Fibroblast of lung (primary cell): ENCODE measurements at regions not wholly inside any gene's neighbourhood (a gene's known extent, or its start where the extent isn't known, plus 50 kb on each side); places are given as distances from the start of the nearest gene placed in this dataset.

Experiments used
- EZH2 ChIP-seq: IDR thresholded peaks from 2 replicates; pipeline ENCODE4 v1.5.1; 2012; ENCODE audit warnings: low read length, control low read depth, mild to moderate bottlenecking; ENCODE audit errors: missing control alignments
- TF ChIP-seq, protein P1 (sequence below), 2 donors: IDR thresholded peaks in 1 of 2; conservative IDR thresholded peaks in 1 of 2; 1 replicate in 1 of 2; 2 replicates in 1 of 2; pipeline ENCODE4 v1.5.1; 2011 to 2012; ENCODE audit warnings: low read length in 2 of 2, control low read depth in 1 of 2, inconsistent platforms in 1 of 2, low read depth in 1 of 2, mild to moderate bottlenecking in 1 of 2

DNA sequence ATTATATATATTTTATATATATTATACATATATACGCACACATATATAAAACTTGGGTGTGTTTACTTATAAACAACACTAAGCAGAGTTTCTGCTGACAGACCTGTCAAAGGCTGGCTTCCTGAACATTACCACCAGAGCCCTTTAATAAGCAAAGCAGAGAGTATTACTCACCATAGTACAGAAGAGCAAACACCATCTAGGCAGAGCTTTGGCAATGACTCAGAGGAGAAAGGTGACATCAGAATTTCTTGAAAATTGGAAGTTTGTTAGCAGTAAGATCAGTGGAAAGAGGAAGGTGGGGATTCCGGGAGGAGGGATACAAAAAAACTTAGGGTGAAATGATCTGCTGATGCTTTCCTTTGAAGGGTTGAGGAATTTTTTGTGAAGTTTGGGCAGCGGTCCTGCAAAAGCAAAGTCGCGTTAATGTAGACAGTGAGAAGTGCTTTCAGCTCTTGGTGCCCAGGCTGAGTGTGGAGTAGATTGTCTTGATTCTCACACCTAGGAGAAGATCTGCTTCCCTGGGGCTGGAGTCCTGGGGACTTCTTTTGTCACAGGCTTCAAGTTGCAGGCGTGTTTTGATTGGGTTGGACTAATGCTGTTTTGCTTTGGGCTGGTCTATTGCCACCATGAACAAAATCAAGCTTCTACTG lies 109.6 kb upstream of the BACH2 start:
- TF ChIP-seq, protein P1, sequence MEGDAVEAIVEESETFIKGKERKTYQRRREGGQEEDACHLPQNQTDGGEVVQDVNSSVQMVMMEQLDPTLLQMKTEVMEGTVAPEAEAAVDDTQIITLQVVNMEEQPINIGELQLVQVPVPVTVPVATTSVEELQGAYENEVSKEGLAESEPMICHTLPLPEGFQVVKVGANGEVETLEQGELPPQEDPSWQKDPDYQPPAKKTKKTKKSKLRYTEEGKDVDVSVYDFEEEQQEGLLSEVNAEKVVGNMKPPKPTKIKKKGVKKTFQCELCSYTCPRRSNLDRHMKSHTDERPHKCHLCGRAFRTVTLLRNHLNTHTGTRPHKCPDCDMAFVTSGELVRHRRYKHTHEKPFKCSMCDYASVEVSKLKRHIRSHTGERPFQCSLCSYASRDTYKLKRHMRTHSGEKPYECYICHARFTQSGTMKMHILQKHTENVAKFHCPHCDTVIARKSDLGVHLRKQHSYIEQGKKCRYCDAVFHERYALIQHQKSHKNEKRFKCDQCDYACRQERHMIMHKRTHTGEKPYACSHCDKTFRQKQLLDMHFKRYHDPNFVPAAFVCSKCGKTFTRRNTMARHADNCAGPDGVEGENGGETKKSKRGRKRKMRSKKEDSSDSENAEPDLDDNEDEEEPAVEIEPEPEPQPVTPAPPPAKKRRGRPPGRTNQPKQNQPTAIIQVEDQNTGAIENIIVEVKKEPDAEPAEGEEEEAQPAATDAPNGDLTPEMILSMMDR (conservative IDR thresholded peaks at IDR 0.05 in 1 of 2, IDR thresholded peaks at IDR 0.05 in 1 of 2; ENCODE audit: low read depth in 1 of 2, low read length in 2 of 2): no peak
- no peak for TF ChIP-seq EZH2
